MM.1S (cell line): ENCODE measurements at regions not wholly inside any gene's neighbourhood (a gene's known extent, or its start where the extent isn't known, plus 50 kb on each side); places are given as distances from the start of the nearest gene placed in this dataset.

Experiments
- EZH2 ChIP-seq: fragments of 300-600 bp; sonication (generic); optimal IDR thresholded peaks from 2 replicates; pipeline ENCODE3; 2017; ENCODE audit warnings: low read depth, mild to moderate bottlenecking, antibody characterized with exemption, low read length, mixed read lengths
- EZH2phosphoT487 ChIP-seq: fragments of 300-600 bp; sonication (generic); IDR thresholded peaks from 2 replicates; pipeline ENCODE4 v1.6.1; 2018; ENCODE audit warnings: antibody characterized with exemption, low read length
- TF ChIP-seq, protein P1 (sequence below): fragments of 300-600 bp; sonication (generic); IDR thresholded peaks from 2 replicates; pipeline ENCODE4 v1.5.1; 2016; ENCODE audit warnings: antibody characterized with exemption, low read length, mixed read lengths

GRCh38 chr6:44522871-44523270, 135.4 kb downstream of the CDC5L start:
- TF ChIP-seq, protein P1, sequence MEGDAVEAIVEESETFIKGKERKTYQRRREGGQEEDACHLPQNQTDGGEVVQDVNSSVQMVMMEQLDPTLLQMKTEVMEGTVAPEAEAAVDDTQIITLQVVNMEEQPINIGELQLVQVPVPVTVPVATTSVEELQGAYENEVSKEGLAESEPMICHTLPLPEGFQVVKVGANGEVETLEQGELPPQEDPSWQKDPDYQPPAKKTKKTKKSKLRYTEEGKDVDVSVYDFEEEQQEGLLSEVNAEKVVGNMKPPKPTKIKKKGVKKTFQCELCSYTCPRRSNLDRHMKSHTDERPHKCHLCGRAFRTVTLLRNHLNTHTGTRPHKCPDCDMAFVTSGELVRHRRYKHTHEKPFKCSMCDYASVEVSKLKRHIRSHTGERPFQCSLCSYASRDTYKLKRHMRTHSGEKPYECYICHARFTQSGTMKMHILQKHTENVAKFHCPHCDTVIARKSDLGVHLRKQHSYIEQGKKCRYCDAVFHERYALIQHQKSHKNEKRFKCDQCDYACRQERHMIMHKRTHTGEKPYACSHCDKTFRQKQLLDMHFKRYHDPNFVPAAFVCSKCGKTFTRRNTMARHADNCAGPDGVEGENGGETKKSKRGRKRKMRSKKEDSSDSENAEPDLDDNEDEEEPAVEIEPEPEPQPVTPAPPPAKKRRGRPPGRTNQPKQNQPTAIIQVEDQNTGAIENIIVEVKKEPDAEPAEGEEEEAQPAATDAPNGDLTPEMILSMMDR = no peak
- TF ChIP-seq EZH2 = no peak
- no peak for TF ChIP-seq EZH2phosphoT487
